Stimulated activated naive CD8-positive, alpha-beta T cell treated with anti-CD3 and anti-CD28 coated beads, Interleukin-15, amount 100 ng/mL, for 72 hours (primary cell): ENCODE measurements at regions not wholly inside any gene's neighbourhood (a gene's known extent, or its start where the extent isn't known, plus 50 kb on each side); places are given as distances from the start of the nearest gene placed in this dataset.
A peak's percentile ranks its signal among the peaks of the same experiment; 100 is the strongest.

Experiments used
- ATAC-seq: fragments of 150-1000 bp; cut with Tn5 transposase; 2 replicates; pipeline ENCODE4 v1.10.0; 2021; ENCODE audit warnings: mild to moderate bottlenecking, moderate library complexity
- DNase-seq, 2 donors: peaks; one replicate each; pipeline ENCODE4 v3.0.0; 2021 to 2022
- H3K27ac Mint-ChIP-seq, 2 donors: one replicate each; pipeline ENCODE4 v1.8.0; 2022; ENCODE audit warnings: mild to moderate bottlenecking in 2 of 2, mixed read lengths in 2 of 2, moderate library complexity in 2 of 2
- H3K27me3 Mint-ChIP-seq: one replicate; pipeline ENCODE4 v1.8.0; 2022; ENCODE audit warnings: mixed read lengths
- H3K4me1 Mint-ChIP-seq: one replicate; pipeline ENCODE4 v1.8.0; 2022; ENCODE audit warnings: mild to moderate bottlenecking, mixed read lengths
- H3K4me3 Mint-ChIP-seq, 2 donors: one replicate each; pipeline ENCODE4 v1.8.0; 2022; ENCODE audit warnings: mild to moderate bottlenecking in 2 of 2, mixed read lengths in 2 of 2, moderate library complexity in 1 of 2
- H3K9me3 Mint-ChIP-seq, 2 donors: one replicate each; pipeline ENCODE4 v1.8.0; 2022; ENCODE audit warnings: mixed read lengths in 2 of 2

GRCh38 chr13:107459430-107459829 is 755.9 kb downstream of the LIG4 start:
- no peak for ATAC-seq
- no peak overlapping the region for H3K27ac Mint-ChIP-seq
- H3K9me3 Mint-ChIP-seq, result peaks cover 15 to 18% of the 10 kb centered on the region in 2 donors
- no peak for DNase-seq
- H3K4me1 Mint-ChIP-seq, result no peaks in the 10 kb centered on the region
- no peaks in the 10 kb centered on the region for H3K27me3 Mint-ChIP-seq
- H3K4me3 Mint-ChIP-seq, result no peak overlapping the region

DNA sequence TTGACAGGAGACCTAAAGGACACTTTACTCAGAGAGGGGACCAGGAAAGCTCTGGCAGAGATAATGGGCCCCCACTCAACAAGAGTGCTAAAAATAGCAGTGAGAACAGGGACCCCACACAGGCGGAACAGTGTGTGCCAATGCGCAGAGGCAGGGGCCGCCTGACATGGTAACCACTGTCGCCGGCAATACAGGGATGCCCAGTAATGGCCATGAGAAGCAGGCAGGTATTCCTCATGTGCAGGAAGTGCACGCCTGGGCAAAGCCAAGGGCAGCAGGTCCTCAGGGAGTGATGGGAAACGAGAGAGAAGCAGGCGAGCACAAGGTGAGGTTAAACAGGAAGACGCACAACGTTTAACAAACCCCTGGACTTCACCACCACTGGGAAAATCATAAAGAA is 757.1 kb downstream of the LIG4 start:
- DNase-seq (no peak), ATAC-seq (no peak)
- H3K27me3 Mint-ChIP-seq, result no peaks in the 10 kb centered on the region
- H3K4me1 Mint-ChIP-seq, result no peaks in the 10 kb centered on the region
- no peak overlapping the region for H3K4me3 Mint-ChIP-seq
- H3K27ac Mint-ChIP-seq, result no peak overlapping the region
- peaks cover 23 to 28% of the 10 kb centered on the region in 2 donors for H3K9me3 Mint-ChIP-seq

DNA sequence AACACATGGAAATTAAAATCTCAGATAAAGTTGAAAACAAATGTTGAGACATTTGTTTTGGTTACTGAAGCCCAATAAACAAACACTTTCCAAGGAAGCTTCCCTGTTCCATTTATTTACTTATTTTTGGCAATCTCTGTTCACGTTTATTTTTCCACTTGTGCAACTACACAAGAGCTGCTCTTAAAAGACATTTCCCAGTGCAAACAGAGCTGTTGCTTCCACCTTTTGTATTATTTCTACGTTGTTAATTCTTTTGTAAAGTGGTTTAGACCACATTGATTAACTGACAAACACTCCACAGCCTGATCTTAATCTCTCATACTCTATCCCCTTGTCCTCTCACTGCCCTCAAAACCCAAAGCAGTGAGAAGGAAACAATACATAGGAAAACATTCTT is 757.6 kb downstream of the LIG4 start:
- Mint-ChIP-seq H3K27me3 (no peaks in the 10 kb centered on the region), H3K4me1 (no peaks in the 10 kb centered on the region), H3K9me3 (peaks cover 29 to 32% of the 10 kb centered on the region in 2 donors), H3K27ac (no peak overlapping the region), H3K4me3 (no peak overlapping the region)
- ATAC-seq, result no peak
- no peak for DNase-seq

GRCh38 chr13:107456431-107456830 is 758.9 kb downstream of the LIG4 start:
- Mint-ChIP-seq H3K9me3 (peaks cover 40 to 43% of the 10 kb centered on the region in 2 donors), H3K27ac (no peak overlapping the region), H3K27me3 (no peaks in the 10 kb centered on the region), H3K4me3 (no peak overlapping the region), H3K4me1 (no peaks in the 10 kb centered on the region)
- ATAC-seq (no peak), DNase-seq (no peak)

- Mint-ChIP-seq H3K4me1 (no peaks in the 10 kb centered on the region), H3K27me3 (no peaks in the 10 kb centered on the region), H3K4me3 (no peak overlapping the region), H3K27ac (no peak overlapping the region), H3K9me3 (peaks cover 38 to 49% of the 10 kb centered on the region in 2 donors)
- no peak for ATAC-seq
- no peak for DNase-seq
These were observed 762.5 kb downstream of the LIG4 start for GRCh38 chr13:107452833-107453232.

GRCh38 chr13:107450931-107451330 is 764.4 kb downstream of the LIG4 start:
- Mint-ChIP-seq H3K27ac (no peak overlapping the region), H3K27me3 (no peaks in the 10 kb centered on the region), H3K9me3 (peaks cover 36 to 49% of the 10 kb centered on the region in 2 donors), H3K4me3 (no peak overlapping the region), H3K4me1 (no peaks in the 10 kb centered on the region)
- DNase-seq (peak in 1 of 2 donors; percentile 12), ATAC-seq (peak; percentile 28)

DNA sequence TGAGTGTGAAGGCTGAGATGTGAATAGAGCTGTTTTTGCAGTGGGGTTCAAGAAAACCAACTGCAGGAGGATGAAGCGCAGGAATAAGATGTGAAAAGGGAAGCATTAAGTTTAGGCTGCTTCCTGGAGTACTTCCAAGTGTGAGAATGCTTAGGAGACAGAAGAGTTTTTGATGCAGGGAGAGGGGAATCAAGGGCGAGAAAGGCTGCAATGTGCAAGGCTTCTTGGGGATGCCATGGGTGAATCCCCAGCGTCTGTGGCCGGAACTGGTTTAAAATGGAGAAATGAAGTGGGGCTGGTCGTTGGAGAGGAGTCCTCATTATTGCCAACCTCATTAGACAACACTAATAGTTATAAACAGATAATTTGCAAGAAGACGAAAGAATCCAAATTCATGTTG is 764.9 kb downstream of the LIG4 start:
- H3K27ac Mint-ChIP-seq, result no peak overlapping the region
- H3K4me3 Mint-ChIP-seq, result no peak overlapping the region
- H3K9me3 Mint-ChIP-seq, result peaks cover 31 to 44% of the 10 kb centered on the region in 2 donors
- H3K27me3 Mint-ChIP-seq, result no peaks in the 10 kb centered on the region
- DNase-seq, result no peak
- ATAC-seq, result no peak
- H3K4me1 Mint-ChIP-seq, result no peaks in the 10 kb centered on the region

GRCh38 chr13:107447591-107447990 is 767.7 kb downstream of the LIG4 start:
- DNase-seq, result no peak
- Mint-ChIP-seq H3K27me3 (no peaks in the 10 kb centered on the region), H3K9me3 (peaks cover 12 to 26% of the 10 kb centered on the region in 2 donors), H3K27ac (no peak overlapping the region), H3K4me3 (no peak overlapping the region), H3K4me1 (no peaks in the 10 kb centered on the region)
- no peak for ATAC-seq

DNA sequence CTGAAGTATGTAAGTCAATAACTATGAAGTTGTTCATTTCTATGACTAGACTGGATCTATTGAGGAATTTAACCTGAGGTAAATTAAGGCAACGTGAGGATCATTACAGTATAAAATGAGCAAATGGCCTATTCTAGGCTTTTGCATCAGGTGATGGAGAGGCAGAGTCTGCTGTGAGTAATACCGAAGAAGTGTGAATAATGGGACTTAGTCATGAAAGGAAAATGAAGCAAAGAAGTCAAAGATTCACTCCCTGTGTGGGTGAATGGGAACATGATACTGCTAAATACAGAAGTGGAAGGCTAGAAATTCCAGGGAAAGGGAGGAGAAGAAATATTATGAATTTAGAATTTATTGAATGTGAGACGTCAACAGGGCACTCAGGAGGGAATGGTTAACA is 774.1 kb downstream of the LIG4 start:
- H3K27me3 Mint-ChIP-seq, result no peaks in the 10 kb centered on the region
- H3K4me3 Mint-ChIP-seq, result no peak overlapping the region
- H3K9me3 Mint-ChIP-seq, result peaks cover 0 to 8% of the 10 kb centered on the region in 2 donors
- no peak for ATAC-seq
- DNase-seq, result no peak
- no peaks in the 10 kb centered on the region for H3K4me1 Mint-ChIP-seq
- H3K27ac Mint-ChIP-seq, result no peak overlapping the region

GRCh38 chr13:107438251-107438650 is 777.1 kb downstream of the LIG4 start:
- Mint-ChIP-seq H3K27me3 (no peaks in the 10 kb centered on the region), H3K9me3 (peaks cover 0 to 8% of the 10 kb centered on the region in 2 donors), H3K4me1 (no peaks in the 10 kb centered on the region), H3K4me3 (no peak overlapping the region), H3K27ac (no peak overlapping the region)
- ATAC-seq (no peak), DNase-seq (no peak)

DNA sequence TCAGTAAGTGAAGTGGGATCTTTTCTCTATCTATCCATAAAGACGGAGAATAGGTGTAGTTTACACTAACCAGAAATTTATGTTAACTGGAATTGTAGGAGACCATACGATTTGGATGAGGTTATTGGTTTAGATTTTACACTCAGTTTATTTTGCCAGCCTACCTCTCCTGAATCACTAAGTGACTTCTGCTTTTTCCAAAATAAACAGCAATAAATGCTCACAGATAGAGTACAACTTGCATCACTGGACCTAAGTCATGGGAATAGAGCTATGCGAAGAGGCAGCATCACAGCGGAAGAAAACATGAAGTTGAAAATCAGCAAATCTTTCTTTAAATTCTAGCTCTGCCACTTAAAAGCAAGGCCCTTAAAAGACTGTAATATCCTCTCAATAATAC is 781.0 kb downstream of the LIG4 start:
- no peak for DNase-seq
- Mint-ChIP-seq H3K27me3 (no peaks in the 10 kb centered on the region), H3K4me3 (no peak overlapping the region), H3K27ac (no peak overlapping the region), H3K9me3 (no peaks in the 10 kb centered on the region), H3K4me1 (no peaks in the 10 kb centered on the region)
- no peak for ATAC-seq

DNA sequence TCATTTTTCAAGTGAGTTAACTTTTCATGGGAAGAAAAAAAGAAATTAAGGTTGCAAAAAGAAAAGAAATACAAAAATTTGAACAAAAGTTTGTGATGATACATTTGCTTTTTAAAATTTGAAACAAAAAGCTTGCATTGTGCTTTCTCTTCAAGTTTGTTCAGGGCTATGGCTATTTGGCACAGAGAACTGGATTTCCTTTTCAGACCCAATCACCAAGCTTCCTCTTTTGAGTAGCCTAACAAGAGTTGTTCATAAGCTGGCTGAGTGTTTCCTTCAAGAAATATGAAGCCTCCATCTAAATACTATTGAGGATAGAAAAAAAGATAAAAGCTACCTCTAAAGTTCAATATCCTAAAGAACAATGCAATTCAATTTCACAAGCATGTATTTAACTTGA is 787.8 kb downstream of the LIG4 start:
- H3K9me3 Mint-ChIP-seq, result peaks cover 0 to 6% of the 10 kb centered on the region in 2 donors
- H3K4me3 Mint-ChIP-seq, result no peak overlapping the region
- no peak overlapping the region for H3K27ac Mint-ChIP-seq
- H3K27me3 Mint-ChIP-seq, result no peaks in the 10 kb centered on the region
- ATAC-seq (no peak), DNase-seq (no peak)
- H3K4me1 Mint-ChIP-seq, result no peaks in the 10 kb centered on the region

GRCh38 chr13:107422421-107422820 is 792.9 kb downstream of the LIG4 start:
- Mint-ChIP-seq H3K27ac (no peak overlapping the region), H3K4me3 (no peak overlapping the region), H3K4me1 (no peaks in the 10 kb centered on the region), H3K9me3 (peaks cover 0 to 8% of the 10 kb centered on the region in 2 donors), H3K27me3 (no peaks in the 10 kb centered on the region)
- no peak for ATAC-seq
- DNase-seq, result no peak

- ATAC-seq (no peak), DNase-seq (no peak)
- H3K9me3 Mint-ChIP-seq, result peaks cover 3 to 8% of the 10 kb centered on the region in 2 donors
- H3K4me3 Mint-ChIP-seq, result no peak overlapping the region
- no peaks in the 10 kb centered on the region for H3K4me1 Mint-ChIP-seq
- no peak overlapping the region for H3K27ac Mint-ChIP-seq
- H3K27me3 Mint-ChIP-seq, result no peaks in the 10 kb centered on the region
These were observed 793.4 kb downstream of the LIG4 start for GRCh38 chr13:107421951-107422350.

GRCh38 chr13:107421028-107421427 is 794.3 kb downstream of the LIG4 start:
- DNase-seq (no peak), ATAC-seq (no peak)
- no peak overlapping the region for H3K4me3 Mint-ChIP-seq
- no peaks in the 10 kb centered on the region for H3K4me1 Mint-ChIP-seq
- no peak overlapping the region for H3K27ac Mint-ChIP-seq
- H3K27me3 Mint-ChIP-seq, result no peaks in the 10 kb centered on the region
- peaks cover 8 to 9% of the 10 kb centered on the region in 2 donors for H3K9me3 Mint-ChIP-seq

DNA sequence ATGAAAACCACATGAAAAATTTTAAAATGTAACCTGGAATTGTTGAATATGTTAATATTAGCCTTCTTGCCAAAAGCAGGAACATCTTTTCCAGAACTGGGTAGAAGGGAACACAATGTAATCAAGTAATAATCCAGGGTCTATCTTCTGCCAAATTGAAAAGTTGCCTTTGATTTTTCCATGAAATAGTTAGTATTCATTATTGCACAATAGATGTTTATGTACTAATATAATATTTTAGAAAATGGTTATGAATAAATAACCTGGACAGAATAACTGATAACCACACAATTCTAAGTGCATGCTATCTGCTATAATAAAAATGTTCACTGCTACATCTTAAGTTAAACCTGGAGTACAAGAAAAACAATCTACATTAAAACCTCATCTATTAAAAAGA is 802.3 kb downstream of the LIG4 start:
- no peaks in the 10 kb centered on the region for H3K4me1 Mint-ChIP-seq
- H3K4me3 Mint-ChIP-seq, result no peak overlapping the region
- DNase-seq, result no peak
- no peak overlapping the region for H3K27ac Mint-ChIP-seq
- no peaks in the 10 kb centered on the region for H3K27me3 Mint-ChIP-seq
- peaks cover 0 to 15% of the 10 kb centered on the region in 2 donors for H3K9me3 Mint-ChIP-seq
- ATAC-seq, result no peak

DNA sequence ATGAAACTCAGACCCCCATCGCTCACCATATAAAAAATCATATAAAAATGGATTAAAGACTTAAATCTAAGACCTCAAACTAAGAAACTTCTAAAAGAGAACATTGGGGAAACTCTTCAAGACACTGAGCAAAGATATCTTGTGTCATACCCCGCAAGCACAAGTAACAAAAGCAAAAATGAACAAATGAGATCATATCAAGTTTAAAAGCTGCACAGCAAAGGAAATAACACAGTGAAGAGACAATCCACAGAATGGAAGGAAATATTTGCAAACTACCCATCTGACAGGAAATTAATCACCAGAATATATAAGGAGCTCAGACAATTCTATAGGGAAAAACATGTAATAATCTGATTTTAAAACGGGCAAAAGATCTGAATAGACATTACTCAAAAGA is 808.3 kb downstream of the LIG4 start:
- DNase-seq, result no peak
- peaks cover 3 to 6% of the 10 kb centered on the region in 2 donors for H3K9me3 Mint-ChIP-seq
- H3K27ac Mint-ChIP-seq, result no peak overlapping the region
- ATAC-seq, result no peak
- H3K4me3 Mint-ChIP-seq, result no peak overlapping the region
- no peaks in the 10 kb centered on the region for H3K4me1 Mint-ChIP-seq
- H3K27me3 Mint-ChIP-seq, result no peaks in the 10 kb centered on the region
